Neural progenitor cell (in vitro differentiated cells): ENCODE measurements at regions not wholly inside any gene's neighbourhood (a gene's known extent, or its start where the extent isn't known, plus 50 kb on each side); places are given as distances from the start of the nearest gene placed in this dataset.

Experiments used
- DNase-seq: peaks from one replicate; pipeline ENCODE4 v3.0.0-alpha.2; 2016; ENCODE audit warnings: low spot score
- H2AFZ ChIP-seq: fragments of 200-600 bp; sonication (generic); replicated peaks from 2 replicates; pipeline ENCODE4 v1.6.1; 2016; ENCODE audit warnings: antibody characterized with exemption
- H3F3A ChIP-seq: fragments of 200-600 bp; sonication (generic); 2 replicates; pipeline ENCODE4 v1.6.1; 2016; ENCODE audit warnings: antibody characterized with exemption, low read depth
- H3K27ac ChIP-seq: fragments of 200-600 bp; sonication (generic); 2 replicates; pipeline ENCODE4 v1.5.1; 2016; ENCODE audit warnings: mild to moderate bottlenecking
- H3K27me3 ChIP-seq: fragments of 200-600 bp; sonication (generic); 2 replicates; pipeline ENCODE4 v1.6.1; 2016; ENCODE audit warnings: mild to moderate bottlenecking, moderate library complexity
- H3K36me3 ChIP-seq: fragments of 200-600 bp; sonication (generic); 2 replicates; pipeline ENCODE4 v1.5.1; 2016
- H3K4me1 ChIP-seq: fragments of 200-600 bp; sonication (generic); 2 replicates; pipeline ENCODE4 v1.6.1; 2016; ENCODE audit warnings: mixed run types
- H3K4me2 ChIP-seq: fragments of 200-600 bp; sonication (generic); 2 replicates; pipeline ENCODE4 v1.6.1; 2016
- H3K4me3 ChIP-seq: fragments of 200-600 bp; sonication (generic); 2 replicates; pipeline ENCODE4 v1.5.1; 2016
- H3K79me2 ChIP-seq: fragments of 200-600 bp; sonication (generic); 2 replicates; pipeline ENCODE4 v1.6.1; 2016; ENCODE audit warnings: low read depth
- H3K9ac ChIP-seq: fragments of 200-600 bp; sonication (generic); 2 replicates; pipeline ENCODE4 v1.6.1; 2016
- H3K9me3 ChIP-seq: fragments of 200-600 bp; sonication (generic); 2 replicates; pipeline ENCODE4 v1.5.1; 2016; ENCODE audit warnings: low read depth
- H4K20me1 ChIP-seq: fragments of 200-600 bp; sonication (generic); 2 replicates; pipeline ENCODE4 v1.6.1; 2016; ENCODE audit warnings: low read depth
- H3K27ac Mint-ChIP-seq: 3 replicates; pipeline ENCODE4 v1.8.0; 2021; ENCODE audit warnings: mixed read lengths
- H3K27me3 Mint-ChIP-seq: 2 replicates; pipeline ENCODE4 v1.8.0; 2022; ENCODE audit warnings: low read depth, mild to moderate bottlenecking, inconsistent platforms, moderate library complexity, mixed read lengths; ENCODE audit not compliant: insufficient read depth
- H3K36me3 Mint-ChIP-seq: 3 replicates; pipeline ENCODE4 v1.8.0; 2021; ENCODE audit warnings: mixed read lengths
- H3K4me1 Mint-ChIP-seq: 3 replicates; pipeline ENCODE4 v1.8.0; 2021; ENCODE audit warnings: mixed read lengths
- H3K4me3 Mint-ChIP-seq: 3 replicates; pipeline ENCODE4 v1.8.0; 2021; ENCODE audit warnings: mild to moderate bottlenecking, moderate library complexity, mixed read lengths
- H3K9me3 Mint-ChIP-seq: 3 replicates; pipeline ENCODE4 v1.8.0; 2020; ENCODE audit warnings: mixed read lengths
- CTCF ChIP-seq: fragments of 200-600 bp; sonication (generic); IDR thresholded peaks from 2 replicates; pipeline ENCODE4 v1.5.1; 2017; ENCODE audit warnings: antibody characterized with exemption, mild to moderate bottlenecking
- EZH2 ChIP-seq: fragments of 200-600 bp; sonication (generic); IDR thresholded peaks from 2 replicates; pipeline ENCODE4 v1.6.1; 2017; ENCODE audit warnings: antibody characterized with exemption, mild to moderate bottlenecking, moderate library complexity
- EZH2phosphoT487 ChIP-seq: fragments of 200-600 bp; sonication (generic); IDR thresholded peaks from 2 replicates; pipeline ENCODE4 v1.6.1; 2017; ENCODE audit warnings: antibody characterized with exemption

- H3K9me3 ChIP-seq: no peaks in the 10 kb centered on the region
- H4K20me1 ChIP-seq: no peaks in the 10 kb centered on the region
- Mint-ChIP-seq H3K27me3 (no peaks in the 10 kb centered on the region), H3K36me3 (no peaks in the 10 kb centered on the region), H3K4me1 (peaks cover 4% of the 10 kb centered on the region), H3K9me3 (no peaks in the 10 kb centered on the region), H3K4me3 (no peak overlapping the region), H3K27ac (no peak overlapping the region)
- no peaks in the 10 kb centered on the region for H3K27me3 ChIP-seq
- H3K79me2 ChIP-seq: no peaks in the 10 kb centered on the region
- TF ChIP-seq CTCF: no peak
- no peaks in the 10 kb centered on the region for H3F3A ChIP-seq
- H3K27ac ChIP-seq: no peak overlapping the region
- H3K4me2 ChIP-seq: no peak overlapping the region
- no peak overlapping the region for H3K9ac ChIP-seq
- H2AFZ ChIP-seq: no peak overlapping the region
- H3K36me3 ChIP-seq: no peaks in the 10 kb centered on the region
- DNase-seq: no peak
- no peak overlapping the region for H3K4me3 ChIP-seq
- H3K4me1 ChIP-seq: no peaks in the 10 kb centered on the region
Measured at GRCh38 chr18:54020156-54020745, 204.2 kb downstream of the MBD2 start.

GRCh38 chr18:54019641-54020040 is 204.8 kb downstream of the MBD2 start:
- Mint-ChIP-seq H3K27me3 (no peaks in the 10 kb centered on the region), H3K4me3 (no peak overlapping the region), H3K27ac (no peak overlapping the region), H3K4me1 (peaks cover 4% of the 10 kb centered on the region), H3K36me3 (no peaks in the 10 kb centered on the region), H3K9me3 (no peaks in the 10 kb centered on the region)
- Histone ChIP-seq H3K36me3 (no peaks in the 10 kb centered on the region), H3K9me3 (no peaks in the 10 kb centered on the region), H3K27me3 (no peaks in the 10 kb centered on the region), H3K27ac (no peak overlapping the region), H3K4me1 (no peaks in the 10 kb centered on the region), H3F3A (no peaks in the 10 kb centered on the region), H4K20me1 (no peaks in the 10 kb centered on the region), H2AFZ (no peak overlapping the region), H3K9ac (no peak overlapping the region), H3K4me3 (no peak overlapping the region), H3K4me2 (no peak overlapping the region), H3K79me2 (no peaks in the 10 kb centered on the region)
- DNase-seq: no peak
- TF ChIP-seq CTCF: no peak
- TF ChIP-seq EZH2phosphoT487: no peak
- no peak for TF ChIP-seq EZH2

- H3K4me1 ChIP-seq: no peaks in the 10 kb centered on the region
- no peaks in the 10 kb centered on the region for H3K9me3 Mint-ChIP-seq
- H2AFZ ChIP-seq: no peak overlapping the region
- H3K4me3 Mint-ChIP-seq: no peak overlapping the region
- no peak overlapping the region for H3K9ac ChIP-seq
- no peak for DNase-seq
- H3K27ac Mint-ChIP-seq: no peak overlapping the region
- no peak overlapping the region for H3K4me3 ChIP-seq
- H3K27me3 ChIP-seq: no peaks in the 10 kb centered on the region
- H3K79me2 ChIP-seq: no peaks in the 10 kb centered on the region
- H3K27me3 Mint-ChIP-seq: peaks cover 2% of the 10 kb centered on the region
- H3K4me2 ChIP-seq: no peak overlapping the region
- no peak overlapping the region for H3K27ac ChIP-seq
- TF ChIP-seq EZH2phosphoT487 (no peak), CTCF (no peak), EZH2 (no peak)
- H4K20me1 ChIP-seq: no peaks in the 10 kb centered on the region
- no peaks in the 10 kb centered on the region for H3K4me1 Mint-ChIP-seq
- no peaks in the 10 kb centered on the region for H3F3A ChIP-seq
- no peaks in the 10 kb centered on the region for H3K9me3 ChIP-seq
- H3K36me3 ChIP-seq: no peaks in the 10 kb centered on the region
- H3K36me3 Mint-ChIP-seq: no peaks in the 10 kb centered on the region
Measured at GRCh38 chr18:54013452-54013851, 211.0 kb downstream of the MBD2 start.
